NCI-H2196 (cell line): ENCODE measurements at regions not wholly inside any gene's neighbourhood (a gene's known extent, or its start where the extent isn't known, plus 50 kb on each side); places are given as distances from the start of the nearest gene placed in this dataset.
"Not testable (repeated sequence)": the region's sequence is repeated elsewhere in the genome, so short reads cannot be mapped to it uniquely, and the experiment has no call there.

Experiments used
- DNase-seq: peaks from one replicate; lab custom pipeline; 2025; ENCODE audit not compliant: unreplicated experiment; lab: John Stamatoyannopoulos, UW

- DNase-seq: no peak
Observed at GRCh38 chr4:28010577-28011240, 1150.1 kb downstream of the STIM2 start.

- no peak for DNase-seq
Observed at GRCh38 chr4:28014469-28014868, 1153.8 kb downstream of the STIM2 start.

- no peak for DNase-seq
Observed at GRCh38 chr4:28015996-28016395, 1155.4 kb downstream of the STIM2 start.

- DNase-seq: not testable (repeated sequence)
Observed at GRCh38 chr4:28038253-28038652, 1177.6 kb downstream of the STIM2 start.

GRCh38 chr4:28062562-28062961 is 1201.9 kb downstream of the STIM2 start:
- no peak for DNase-seq

GRCh38 chr4:28073860-28074555 is 1213.4 kb downstream of the STIM2 start:
- no peak for DNase-seq

GRCh38 chr4:28075401-28075956 is 1214.8 kb downstream of the STIM2 start:
- DNase-seq: no peak

- not testable (repeated sequence) for DNase-seq
Observed at GRCh38 chr4:28077203-28077602, 1216.6 kb downstream of the STIM2 start.

- DNase-seq: no peak
Observed at GRCh38 chr4:28082686-28083390, 1222.2 kb downstream of the STIM2 start.

- no peak for DNase-seq
Observed at GRCh38 chr4:28092610-28093009, 1232.0 kb downstream of the STIM2 start.

- DNase-seq: no peak
Observed at GRCh38 chr4:28093071-28093470, 1232.4 kb downstream of the STIM2 start.

- DNase-seq: no peak
Observed at GRCh38 chr4:28101583-28101982, 1240.9 kb downstream of the STIM2 start.

GRCh38 chr4:28105271-28105859 is 1244.7 kb downstream of the STIM2 start:
- no peak for DNase-seq

GRCh38 chr4:28106155-28106554 is 1245.5 kb downstream of the STIM2 start:
- no peak for DNase-seq

- no peak for DNase-seq
Observed at GRCh38 chr4:28109801-28110200, 1249.2 kb downstream of the STIM2 start.

GRCh38 chr4:28112691-28113335 is 1252.2 kb downstream of the STIM2 start:
- not testable (repeated sequence) for DNase-seq

GRCh38 chr4:28113586-28113985 is 1252.9 kb downstream of the STIM2 start:
- not testable (repeated sequence) for DNase-seq

GRCh38 chr4:28116526-28117083 is 1256.0 kb downstream of the STIM2 start:
- not testable (repeated sequence) for DNase-seq

GRCh38 chr4:28117084-28117682 is 1256.5 kb downstream of the STIM2 start:
- DNase-seq: no peak

GRCh38 chr4:28146191-28146590 is 1285.5 kb downstream of the STIM2 start:
- no peak for DNase-seq
